ENCODE measurements at regions not wholly inside any gene's neighbourhood (a gene's known extent, or its start where the extent isn't known, plus 50 kb on each side); places are given as distances from the start of the nearest gene placed in this dataset.

DNA sequence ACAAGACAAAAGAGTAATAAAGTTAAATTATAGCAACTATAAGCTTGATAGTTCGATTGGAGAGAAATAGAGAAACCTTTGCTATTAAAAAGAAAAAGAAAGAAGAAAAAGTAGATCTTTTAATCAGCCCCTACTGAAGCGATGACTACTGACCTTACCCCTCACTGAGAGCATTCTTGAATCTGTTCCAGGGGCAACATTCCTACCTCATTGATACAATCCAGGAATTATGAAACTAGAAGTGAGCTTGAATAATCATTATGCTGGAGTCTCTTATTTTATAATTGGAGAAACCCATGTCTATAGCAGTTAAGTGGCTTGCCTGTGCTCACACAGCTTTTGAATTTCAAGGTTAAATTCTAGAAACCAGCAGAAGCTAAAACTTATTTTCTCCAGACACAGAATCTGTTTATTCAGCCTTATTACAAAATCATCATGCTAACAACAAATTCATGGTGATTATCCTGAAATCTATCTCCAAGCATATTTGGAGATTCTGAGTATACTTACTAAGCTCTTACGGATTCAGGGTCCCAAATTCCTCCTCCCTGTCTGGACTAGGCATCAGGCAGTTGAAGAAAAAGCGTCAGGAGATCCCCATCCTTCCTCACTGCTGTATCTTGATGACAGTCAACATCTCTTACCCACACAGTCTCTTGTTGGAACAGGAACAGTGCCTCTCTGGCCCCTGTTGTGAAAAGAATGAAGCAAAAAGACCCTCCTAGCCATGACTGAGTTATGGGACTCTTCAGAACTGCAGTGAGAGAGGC is 547.6 kb upstream of the WWC1 start:
- in situ Hi-C loops (cut with MboI; ENCODE audit: low sequenced_read_pairs) = no loop called here

DNA sequence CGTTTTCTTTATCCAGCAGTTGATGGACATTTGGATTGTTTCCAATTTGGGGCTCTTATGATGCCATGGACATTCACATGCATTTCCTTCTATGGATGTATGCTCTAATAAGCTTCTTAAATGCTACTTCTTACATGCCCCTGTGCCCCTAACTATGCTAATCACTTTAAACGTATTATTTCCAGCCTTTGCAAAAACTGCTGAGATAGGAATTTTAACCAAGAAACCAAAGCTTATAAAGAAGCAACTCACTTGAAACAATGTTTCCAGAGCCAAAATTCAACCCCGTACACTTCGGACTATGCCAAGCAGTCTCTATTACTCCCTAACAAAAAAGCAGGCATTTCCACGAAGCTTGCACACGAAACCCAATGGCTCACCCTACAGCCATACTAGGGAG is 545.6 kb upstream of the WWC1 start:
- in situ Hi-C loops (cut with MboI; ENCODE audit: low sequenced_read_pairs) = no loop called here

- in situ Hi-C loops (cut with MboI; ENCODE audit: low sequenced_read_pairs) = no loop called here
Measured at GRCh38 chr5:167750586-167750985, 540.9 kb upstream of the WWC1 start.

- in situ Hi-C loops (cut with MboI; ENCODE audit: low sequenced_read_pairs) = no loop called here
Measured at GRCh38 chr5:167752936-167753335, 538.5 kb upstream of the WWC1 start.

- in situ Hi-C loops (cut with MboI; ENCODE audit: low sequenced_read_pairs) = no loop called here
Measured at GRCh38 chr5:167753725-167754490, 537.5 kb upstream of the WWC1 start.

- in situ Hi-C loops (cut with MboI; ENCODE audit: low sequenced_read_pairs) = no loop called here
Measured at GRCh38 chr5:167754501-167755021, 536.9 kb upstream of the WWC1 start.

DNA sequence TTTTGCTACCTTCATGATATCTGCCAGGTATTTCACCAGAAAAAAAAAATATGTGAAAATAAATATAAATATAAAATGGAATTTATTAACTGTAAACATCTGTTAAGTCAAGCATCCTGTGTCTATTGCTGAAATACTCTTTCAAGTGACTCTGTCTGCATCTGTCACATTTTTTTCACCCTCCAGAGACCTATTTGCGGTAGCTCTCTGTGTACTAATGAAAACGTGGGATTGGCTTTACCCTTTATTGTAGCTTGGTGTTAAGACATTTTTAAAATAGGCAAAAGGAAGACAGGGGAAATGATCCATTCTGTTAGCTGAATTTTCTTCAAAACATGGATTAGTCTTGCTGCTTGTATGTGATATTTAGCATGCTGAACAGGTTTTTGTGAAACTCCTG is 536.0 kb upstream of the WWC1 start:
- in situ Hi-C loops (cut with MboI; ENCODE audit: low sequenced_read_pairs) = no loop called here

- in situ Hi-C loops (cut with MboI; ENCODE audit: low sequenced_read_pairs) = no loop called here
Measured at GRCh38 chr5:167759057-167759821, 532.2 kb upstream of the WWC1 start.

GRCh38 chr5:167763772-167764171 is 527.7 kb upstream of the WWC1 start:
- in situ Hi-C loops (cut with MboI; ENCODE audit: low sequenced_read_pairs) = no loop called here

DNA sequence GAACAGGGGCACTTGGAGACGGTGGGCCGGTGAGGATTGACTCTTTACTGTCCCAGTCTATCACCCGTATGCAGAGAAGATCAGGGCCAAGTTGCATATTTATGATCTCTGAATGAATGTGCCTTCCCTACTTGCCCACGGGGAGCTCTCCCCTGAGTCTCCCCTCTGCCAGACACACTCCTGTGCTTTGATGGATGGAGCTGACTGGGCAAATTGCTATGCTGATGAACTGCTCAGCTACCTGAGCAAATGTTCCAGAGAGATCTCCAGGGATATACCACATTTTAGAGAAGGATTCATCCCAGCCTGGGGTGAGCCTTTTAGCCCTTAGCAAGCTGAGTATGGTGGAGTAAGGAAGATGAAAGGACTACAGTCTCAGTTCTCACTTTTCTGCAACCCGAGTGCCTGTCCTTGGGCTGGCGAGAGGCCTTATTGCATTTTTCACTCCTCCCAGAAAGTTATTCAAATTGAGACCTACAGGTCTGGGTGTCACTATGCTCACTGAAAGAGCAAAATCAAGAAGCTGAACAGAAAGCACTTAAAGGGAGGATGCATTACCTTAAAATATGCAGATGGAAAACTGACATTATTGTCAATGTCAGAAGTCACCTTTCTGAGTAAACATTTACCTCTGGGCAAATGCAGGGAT is 526.7 kb upstream of the WWC1 start:
- in situ Hi-C loops (cut with MboI; ENCODE audit: low sequenced_read_pairs) = no loop called here

- in situ Hi-C loops (cut with MboI; ENCODE audit: low sequenced_read_pairs) = no loop called here
Measured at GRCh38 chr5:167765352-167765751, 526.1 kb upstream of the WWC1 start.

GRCh38 chr5:167766957-167767356 is 524.5 kb upstream of the WWC1 start:
- in situ Hi-C loops (cut with MboI; ENCODE audit: low sequenced_read_pairs) = no loop called here

GRCh38 chr5:167767795-167768194 is 523.6 kb upstream of the WWC1 start:
- in situ Hi-C loops (cut with MboI; ENCODE audit: low sequenced_read_pairs) = no loop called here

GRCh38 chr5:167769846-167770413 is 521.5 kb upstream of the WWC1 start:
- in situ Hi-C loops (cut with MboI; ENCODE audit: low sequenced_read_pairs) = no loop called here

DNA sequence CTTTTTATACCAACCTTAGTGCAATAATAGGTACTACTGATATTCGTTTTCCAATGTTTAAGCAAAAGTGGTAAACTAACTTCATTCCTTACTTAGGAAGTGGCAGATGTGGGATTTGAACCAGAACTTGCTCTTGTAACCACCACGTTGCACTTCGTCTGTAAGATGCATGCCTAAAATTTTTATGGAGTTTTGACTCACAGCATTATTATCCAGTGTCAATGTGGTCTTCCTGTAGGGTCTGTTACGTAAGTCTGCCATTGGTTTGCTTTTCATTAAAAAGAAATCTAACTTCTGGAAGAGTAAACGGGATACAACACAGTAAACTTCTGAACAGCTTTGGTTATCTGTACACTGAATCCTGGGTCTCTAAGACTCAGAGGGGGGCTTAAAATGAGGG is 521.0 kb upstream of the WWC1 start:
- in situ Hi-C loops (cut with MboI; ENCODE audit: low sequenced_read_pairs) = no loop called here

- in situ Hi-C loops (cut with MboI; ENCODE audit: low sequenced_read_pairs) = no loop called here
Measured at GRCh38 chr5:167771571-167771970, 519.9 kb upstream of the WWC1 start.

DNA sequence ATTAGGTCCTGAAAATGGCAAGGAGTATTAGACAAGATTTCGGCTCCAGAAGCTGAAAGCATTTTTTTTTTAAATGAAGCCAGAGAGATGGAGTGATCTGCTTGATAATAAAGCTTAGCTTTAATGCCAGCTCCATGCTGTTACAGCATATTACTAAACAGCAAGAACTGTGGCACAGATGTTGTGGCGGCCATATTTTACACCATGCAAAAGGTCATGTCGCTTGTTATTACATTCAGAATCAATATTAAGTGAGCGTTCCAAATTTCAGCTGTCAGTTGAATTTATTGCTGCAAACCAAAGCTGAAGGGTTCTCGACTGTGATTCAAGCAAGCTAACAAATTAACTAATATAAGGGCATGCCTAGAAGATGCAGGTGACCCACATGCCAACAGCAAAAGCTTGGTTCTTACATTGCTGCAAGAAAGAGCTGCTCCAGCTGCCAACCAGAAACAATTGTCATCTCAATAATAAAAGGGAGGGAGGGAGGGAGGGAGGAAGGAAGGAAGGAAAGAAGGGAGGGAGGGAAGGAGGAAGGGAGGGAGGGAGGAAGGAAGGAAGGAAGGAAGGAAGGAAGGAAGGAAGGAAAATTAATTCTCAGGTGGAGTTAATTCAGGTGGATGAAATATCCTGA is 517.7 kb upstream of the WWC1 start:
- in situ Hi-C loops (cut with MboI; ENCODE audit: low sequenced_read_pairs) = no loop called here

DNA sequence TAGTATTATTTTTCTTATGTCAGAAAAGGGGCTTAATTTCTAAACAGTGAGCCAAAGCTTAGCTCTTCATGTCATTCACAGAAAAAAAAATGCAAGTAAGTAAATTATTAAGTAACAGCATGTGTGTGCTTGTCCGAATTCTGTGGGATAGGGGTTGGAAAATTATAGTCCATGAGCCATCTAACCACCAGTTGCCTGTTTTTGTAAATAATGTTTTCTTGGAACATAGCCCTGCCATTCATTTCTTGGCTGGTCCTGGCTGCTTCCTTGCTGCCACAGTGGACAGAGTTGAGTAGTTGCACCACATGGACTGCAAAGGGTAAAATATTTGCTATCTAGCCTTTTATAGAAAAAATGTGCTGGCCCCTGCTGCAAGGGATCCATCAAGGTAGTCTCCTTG is 513.7 kb upstream of the WWC1 start:
- in situ Hi-C loops (cut with MboI; ENCODE audit: low sequenced_read_pairs) = no loop called here

GRCh38 chr5:167778228-167778627 is 513.2 kb upstream of the WWC1 start:
- in situ Hi-C loops (cut with MboI; ENCODE audit: low sequenced_read_pairs) = no loop called here

GRCh38 chr5:167779644-167780043 is 511.8 kb upstream of the WWC1 start:
- in situ Hi-C loops (cut with MboI; ENCODE audit: low sequenced_read_pairs) = no loop called here

Data from HL-60/S4 (cell line).